NCI-H128 (cell line): ENCODE measurements at regions not wholly inside any gene's neighbourhood (a gene's known extent, or its start where the extent isn't known, plus 50 kb on each side); places are given as distances from the start of the nearest gene placed in this dataset.

Experiments
- DNase-seq: peaks from one replicate; lab custom pipeline; 2025; ENCODE audit not compliant: unreplicated experiment; lab: John Stamatoyannopoulos, UW

- no peak for DNase-seq
Measured at GRCh38 chr17:77454242-77455095, 313.7 kb downstream of the SEC14L1 start.

- DNase-seq = no peak
Measured at GRCh38 chr17:77455111-77455890, 314.5 kb downstream of the SEC14L1 start.

- DNase-seq = no peak
Measured at GRCh38 chr17:77455891-77456260, 315.1 kb downstream of the SEC14L1 start.

GRCh38 chr17:77456271-77456950 lies 315.6 kb downstream of the SEC14L1 start:
- no peak for DNase-seq

- no peak for DNase-seq
Measured at GRCh38 chr17:77456951-77457548, 316.3 kb downstream of the SEC14L1 start.

GRCh38 chr17:77457572-77458201 lies 316.9 kb downstream of the SEC14L1 start:
- no peak for DNase-seq

GRCh38 chr17:77458202-77459017 lies 317.6 kb downstream of the SEC14L1 start:
- DNase-seq = no peak

- no peak for DNase-seq
Measured at GRCh38 chr17:77459018-77459755, 318.4 kb downstream of the SEC14L1 start.

GRCh38 chr17:77460514-77461046 lies 319.8 kb downstream of the SEC14L1 start:
- DNase-seq = no peak

GRCh38 chr17:77461277-77462057 lies 320.7 kb downstream of the SEC14L1 start:
- no peak for DNase-seq

GRCh38 chr17:77462090-77462489 lies 321.3 kb downstream of the SEC14L1 start:
- DNase-seq = no peak

- DNase-seq = no peak
Measured at GRCh38 chr17:77462553-77463497, 322.1 kb downstream of the SEC14L1 start.

GRCh38 chr17:77464988-77465357 lies 324.2 kb downstream of the SEC14L1 start:
- no peak for DNase-seq

- DNase-seq = no peak
Measured at GRCh38 chr17:77465358-77466041, 324.7 kb downstream of the SEC14L1 start.

GRCh38 chr17:77466140-77466539 lies 325.4 kb downstream of the SEC14L1 start:
- DNase-seq = no peak

GRCh38 chr17:77466596-77467223 lies 325.9 kb downstream of the SEC14L1 start:
- DNase-seq = no peak
